Esophagus squamous epithelium (tissue), 4 donors: ENCODE measurements at regions not wholly inside any gene's neighbourhood (a gene's known extent, or its start where the extent isn't known, plus 50 kb on each side); places are given as distances from the start of the nearest gene placed in this dataset.

Source experiments
- POLR2A ChIP-seq, 4 donors: fragments of 450-650 bp; IDR thresholded peaks; one replicate each; pipeline ENCODE4 v1.6.1; 2017; ENCODE audit warnings: antibody characterized with exemption in 4 of 4, mild to moderate bottlenecking in 4 of 4, moderate library complexity in 3 of 4
- TF ChIP-seq, protein P1 (sequence below), 6 experiments: fragments of 450-650 bp in 4 of 6; fragments of 200-600 bp in 2 of 6; sonication (generic) in 2 of 6; IDR thresholded peaks; one replicate each; pipeline ENCODE4 v1.5.1; 2016 to 2019; ENCODE audit warnings: antibody characterized with exemption in 6 of 6, mild to moderate bottlenecking in 4 of 6, moderate library complexity in 4 of 6

DNA sequence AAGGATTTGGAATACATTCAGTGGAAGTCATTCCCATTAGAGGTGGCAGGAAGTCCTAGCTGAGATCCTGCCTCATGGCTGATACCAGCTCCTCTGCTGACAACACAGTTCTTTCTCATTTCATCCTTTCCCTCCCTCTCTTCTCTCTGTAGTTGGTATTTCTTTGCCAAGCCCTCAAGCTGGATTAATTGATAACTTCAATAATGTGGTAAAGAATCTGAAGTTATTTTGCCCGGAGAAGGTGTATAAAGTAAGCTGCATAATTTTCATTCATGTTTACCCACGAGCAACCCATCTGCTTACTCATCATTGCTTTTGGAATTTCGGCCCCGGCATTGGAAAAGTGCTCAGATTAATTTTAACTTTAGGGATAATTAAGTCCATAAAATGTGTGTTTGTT is 85.2 kb upstream of the PLPP4 start:
- TF ChIP-seq, protein P1, sequence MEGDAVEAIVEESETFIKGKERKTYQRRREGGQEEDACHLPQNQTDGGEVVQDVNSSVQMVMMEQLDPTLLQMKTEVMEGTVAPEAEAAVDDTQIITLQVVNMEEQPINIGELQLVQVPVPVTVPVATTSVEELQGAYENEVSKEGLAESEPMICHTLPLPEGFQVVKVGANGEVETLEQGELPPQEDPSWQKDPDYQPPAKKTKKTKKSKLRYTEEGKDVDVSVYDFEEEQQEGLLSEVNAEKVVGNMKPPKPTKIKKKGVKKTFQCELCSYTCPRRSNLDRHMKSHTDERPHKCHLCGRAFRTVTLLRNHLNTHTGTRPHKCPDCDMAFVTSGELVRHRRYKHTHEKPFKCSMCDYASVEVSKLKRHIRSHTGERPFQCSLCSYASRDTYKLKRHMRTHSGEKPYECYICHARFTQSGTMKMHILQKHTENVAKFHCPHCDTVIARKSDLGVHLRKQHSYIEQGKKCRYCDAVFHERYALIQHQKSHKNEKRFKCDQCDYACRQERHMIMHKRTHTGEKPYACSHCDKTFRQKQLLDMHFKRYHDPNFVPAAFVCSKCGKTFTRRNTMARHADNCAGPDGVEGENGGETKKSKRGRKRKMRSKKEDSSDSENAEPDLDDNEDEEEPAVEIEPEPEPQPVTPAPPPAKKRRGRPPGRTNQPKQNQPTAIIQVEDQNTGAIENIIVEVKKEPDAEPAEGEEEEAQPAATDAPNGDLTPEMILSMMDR (IDR thresholded peaks at IDR 0.05), result no peak
- TF ChIP-seq POLR2A (IDR thresholded peaks at IDR 0.05), result no peak
